SK-N-SH (cell line): ENCODE measurements at regions not wholly inside any gene's neighbourhood (a gene's known extent, or its start where the extent isn't known, plus 50 kb on each side); places are given as distances from the start of the nearest gene placed in this dataset.
"Not testable (repeated sequence)": the region's sequence is repeated elsewhere in the genome, so short reads cannot be mapped to it uniquely, and the experiment has no call there.

Experiments used
- CTCF ChIA-PET: fragments of 300-600, 350-600 bp; formaldehyde crosslinking; extraction: SDS; loops from one replicate; lab custom pipeline; 2021; lab: Yijun Ruan, JAX
- POLR2A ChIA-PET: fragments of 350-600 bp; sonication (Branson Sonifier 250); formaldehyde crosslinking; extraction: SDS; loops from one replicate; lab custom pipeline; 2020; ENCODE audit warnings: antibody characterized with exemption, inconsistent platforms; lab: Yijun Ruan, JAX
- DNase-seq: peaks from one replicate; pipeline ENCODE4 v3.0.0; 2012
- H2AFZ ChIP-seq: fragments of 200-600 bp; sonication (generic); 2 replicates; pipeline ENCODE4 v1.8.1; 2016; ENCODE audit warnings: antibody characterized with exemption, mild to moderate bottlenecking, low read depth
- H3F3A ChIP-seq: fragments of 200-600 bp; sonication (generic); replicated peaks from 2 replicates; pipeline ENCODE3; 2016; ENCODE audit warnings: antibody characterized with exemption, mild to moderate bottlenecking; ENCODE audit not compliant: insufficient read depth
- H3K27ac ChIP-seq, 2 experiments: fragments of 200-500 bp in 1 of 2; fragments of 200-600 bp in 1 of 2; sonication (Bioruptor generic) in 1 of 2; sonication (generic), shearing (Covaris generic) in 1 of 2; 2 replicates each; pipeline versions ENCODE4 v1.5.1 to v1.6.1; 2014 to 2016; ENCODE audit warnings: low read depth in 2 of 2, inconsistent platforms in 1 of 2, low read length in 1 of 2, mild to moderate bottlenecking in 1 of 2, mixed read lengths in 1 of 2
- H3K27me3 ChIP-seq: fragments of 200-600 bp; sonication (generic), shearing (Covaris generic); 2 replicates; pipeline ENCODE4 v1.6.1; 2016; ENCODE audit warnings: mixed run types; ENCODE audit not compliant: insufficient read depth
- H3K36me3 ChIP-seq, 2 experiments: fragments of 200-500 bp in 1 of 2; fragments of 200-600 bp in 1 of 2; sonication (Bioruptor generic) in 1 of 2; sonication (generic) in 1 of 2; replicated peaks in 1 of 2; 2 replicates each; pipeline versions ENCODE3 to v1.5.1; 2014 to 2016; ENCODE audit warnings: low read length in 1 of 2, mild to moderate bottlenecking in 1 of 2; ENCODE audit not compliant: insufficient read depth in 2 of 2, control insufficient read depth in 1 of 2
- H3K4me1 ChIP-seq, 2 experiments: fragments of 200-500 bp in 1 of 2; fragments of 200-600 bp in 1 of 2; sonication (Bioruptor generic) in 1 of 2; sonication (generic), shearing (Covaris generic) in 1 of 2; 2 replicates each; pipeline versions ENCODE4 v1.5.1 to v1.6.1; 2014 to 2016; ENCODE audit warnings: low read depth in 1 of 2, low read length in 1 of 2, mixed run types in 1 of 2; ENCODE audit not compliant: insufficient read depth in 2 of 2, control insufficient read depth in 1 of 2
- H3K4me2 ChIP-seq: fragments of 200-600 bp; sonication (generic), shearing (Covaris generic); 2 replicates; pipeline ENCODE4 v1.6.1; 2017; ENCODE audit warnings: mixed run types
- H3K4me3 ChIP-seq, 2 experiments: fragments of 200-500 bp in 1 of 2; fragments of 200-600 bp in 1 of 2; sonication (Bioruptor generic) in 1 of 2; sonication (generic), shearing (Covaris generic) in 1 of 2; 2 replicates each; pipeline versions ENCODE4 v1.5.1 to v1.8.1; 2014 to 2016; ENCODE audit warnings: low read depth in 2 of 2, inconsistent platforms in 1 of 2, low read length in 1 of 2, mild to moderate bottlenecking in 1 of 2, mixed read lengths in 1 of 2, moderate library complexity in 1 of 2
- H3K79me2 ChIP-seq: fragments of 200-600 bp; sonication (generic); 2 replicates; pipeline ENCODE4 v1.8.1; 2017; ENCODE audit warnings: mild to moderate bottlenecking; ENCODE audit not compliant: insufficient read depth
- H3K9ac ChIP-seq: fragments of 200-600 bp; sonication (generic); 2 replicates; pipeline ENCODE4 v1.6.1; 2017; ENCODE audit warnings: mixed run types
- H3K9me2 ChIP-seq: fragments of 200-600 bp; sonication (generic); 2 replicates; pipeline ENCODE4 v1.6.1; 2017; ENCODE audit warnings: mixed run types
- H3K9me3 ChIP-seq: fragments of 200-600 bp; sonication (generic); 2 replicates; pipeline ENCODE4 v1.6.1; 2017; ENCODE audit warnings: mixed run types, mild to moderate bottlenecking, moderate library complexity
- H4K20me1 ChIP-seq: fragments of 200-600 bp; sonication (generic); 2 replicates; pipeline ENCODE4 v1.6.1; 2017; ENCODE audit warnings: mild to moderate bottlenecking, mixed run types; ENCODE audit not compliant: insufficient read depth
- ELF1 ChIP-seq: IDR thresholded peaks from 2 replicates; pipeline ENCODE4 v1.4.0; 2012
- FOXJ3 ChIP-seq: sonication (generic); formaldehyde crosslinking; IDR thresholded peaks from 2 replicates; pipeline ENCODE4 v1.5.1; 2020; ENCODE audit warnings: mild to moderate bottlenecking, missing genetic modification reagents
- FOXM1 ChIP-seq: IDR thresholded peaks from 2 replicates; pipeline ENCODE4 v1.4.0; 2012; ENCODE audit warnings: low read depth, mild to moderate bottlenecking
- GABPA ChIP-seq: IDR thresholded peaks from 2 replicates; pipeline ENCODE4 v1.4.0; 2012; ENCODE audit warnings: low read depth, mild to moderate bottlenecking
- GATA2 ChIP-seq: sonication (generic); formaldehyde crosslinking; IDR thresholded peaks from 2 replicates; pipeline ENCODE4 v1.5.0; 2020; ENCODE audit warnings: mild to moderate bottlenecking, missing genetic modification reagents
- MEF2A ChIP-seq: IDR thresholded peaks from 2 replicates; pipeline ENCODE4 v1.4.0; 2012; ENCODE audit warnings: low read depth, borderline replicate concordance
- NFIC ChIP-seq: IDR thresholded peaks from 2 replicates; pipeline ENCODE4 v1.4.0; 2012; ENCODE audit warnings: borderline replicate concordance
- RAD21 ChIP-seq: IDR thresholded peaks from 2 replicates; pipeline ENCODE4 v1.6.1; 2012; ENCODE audit warnings: mild to moderate bottlenecking, low read length
- RXRA ChIP-seq: IDR thresholded peaks from 2 replicates; pipeline ENCODE4 v1.4.0; 2012; ENCODE audit warnings: low read depth, mild to moderate bottlenecking, borderline replicate concordance
- SIN3A ChIP-seq: IDR thresholded peaks from 2 replicates; pipeline ENCODE4 v1.6.1; 2012; ENCODE audit warnings: low read depth, mild to moderate bottlenecking, low read length, moderate library complexity, borderline replicate concordance
- SMC3 ChIP-seq: IDR thresholded peaks from 2 replicates; pipeline ENCODE4 v1.6.1; 2012; ENCODE audit warnings: low read depth, low read length, improper control_type of control experiment
- TAF1 ChIP-seq: IDR thresholded peaks from 2 replicates; pipeline ENCODE4 v1.6.1; 2012; ENCODE audit warnings: low read depth, mild to moderate bottlenecking, low read length, moderate library complexity, borderline replicate concordance
- TEAD4 ChIP-seq: IDR thresholded peaks from 2 replicates; pipeline ENCODE4 v1.4.0; 2012; ENCODE audit warnings: mild to moderate bottlenecking, borderline replicate concordance; ENCODE audit not compliant: insufficient read depth
- WGBS: methylation state at CpG from one replicate; pipeline ENCODE4 v1.1.6; 2017; ENCODE audit warnings: low lambda C conversion rate; 5-methylcytosine and 5-hydroxymethylcytosine counted together
- TF ChIP-seq, protein P1 (sequence below): IDR thresholded peaks from 2 replicates; pipeline ENCODE4 v1.4.0; 2012; ENCODE audit warnings: low read depth
- TF ChIP-seq, protein P2 (sequence below): IDR thresholded peaks from 2 replicates; pipeline ENCODE4 v1.4.0; 2012; ENCODE audit warnings: low read depth, borderline replicate concordance
- TF ChIP-seq, protein P3 (sequence below): IDR thresholded peaks from 2 replicates; pipeline ENCODE4; 2012

DNA sequence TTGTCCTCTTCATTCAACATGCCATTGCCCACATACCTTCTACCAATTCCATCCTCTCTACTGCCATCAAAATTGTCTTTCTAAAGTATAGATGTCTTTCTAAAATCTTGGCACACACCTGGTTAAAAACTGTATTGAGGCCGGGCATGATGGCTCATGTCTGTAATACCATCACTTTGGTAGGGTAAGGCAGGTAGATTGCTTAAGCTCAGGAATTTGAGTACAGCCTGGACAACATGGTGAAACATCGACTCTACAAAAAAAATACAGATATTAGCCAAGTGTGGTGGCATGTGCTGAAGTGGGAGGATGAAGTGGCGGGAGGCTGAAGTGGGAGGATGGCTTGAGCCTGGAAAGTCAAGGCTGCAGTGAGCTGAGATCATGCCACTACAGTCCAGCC, 412.1 kb downstream of the TMEM38B start:
- CTCF ChIA-PET: no interaction called here

DNA sequence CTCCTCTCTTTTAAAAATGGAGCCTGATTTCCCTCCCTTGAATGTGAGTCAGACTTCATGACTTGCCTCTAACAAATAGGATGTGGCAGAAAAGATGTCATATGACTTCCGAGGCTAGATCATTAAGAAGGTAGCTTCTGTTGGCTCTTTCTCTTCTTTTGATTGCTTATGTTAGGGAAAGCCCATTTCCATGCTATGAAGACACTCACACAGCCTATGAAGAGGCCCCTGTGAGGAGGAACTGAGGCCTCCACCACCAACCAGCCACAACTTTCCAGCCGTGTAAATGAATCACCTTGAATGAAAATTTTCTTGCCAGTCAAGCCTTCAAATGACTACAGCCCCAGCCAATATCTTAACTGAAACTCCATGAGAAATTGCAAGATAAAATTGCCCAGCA, 413.4 kb downstream of the TMEM38B start:
- no peaks in the 10 kb centered on the region for H3K9me3 ChIP-seq

More for the DNA sequence above, 412.1 kb downstream of the TMEM38B start:
- no peaks in the 10 kb centered on the region for H3K79me2 ChIP-seq
- TF ChIP-seq NFIC: no peak
- no peak for TF ChIP-seq FOXM1
- H3K4me3 ChIP-seq: no peak overlapping the region
- 18% methylated on average over 3 of the region's 3 CpGs for WGBS
- H3K27ac ChIP-seq: no peak overlapping the region
- H3K9me2 ChIP-seq: no peaks in the 10 kb centered on the region
- H2AFZ ChIP-seq: no peak overlapping the region
- POLR2A ChIA-PET: no interaction called here
- H3K9me3 ChIP-seq: no peaks in the 10 kb centered on the region
- H4K20me1 ChIP-seq: no peaks in the 10 kb centered on the region
- H3F3A ChIP-seq: no peaks in the 10 kb centered on the region
- DNase-seq: no peak
- no peaks in the 10 kb centered on the region for H3K36me3 ChIP-seq
- no peak overlapping the region for H3K4me2 ChIP-seq
- H3K9ac ChIP-seq: no peak overlapping the region
- H3K27me3 ChIP-seq: no peaks in the 10 kb centered on the region
- H3K4me1 ChIP-seq: peaks cover 0 to 5% of the 10 kb centered on the region in 2 experiments; a peak in 1 of 4 replicates

DNA sequence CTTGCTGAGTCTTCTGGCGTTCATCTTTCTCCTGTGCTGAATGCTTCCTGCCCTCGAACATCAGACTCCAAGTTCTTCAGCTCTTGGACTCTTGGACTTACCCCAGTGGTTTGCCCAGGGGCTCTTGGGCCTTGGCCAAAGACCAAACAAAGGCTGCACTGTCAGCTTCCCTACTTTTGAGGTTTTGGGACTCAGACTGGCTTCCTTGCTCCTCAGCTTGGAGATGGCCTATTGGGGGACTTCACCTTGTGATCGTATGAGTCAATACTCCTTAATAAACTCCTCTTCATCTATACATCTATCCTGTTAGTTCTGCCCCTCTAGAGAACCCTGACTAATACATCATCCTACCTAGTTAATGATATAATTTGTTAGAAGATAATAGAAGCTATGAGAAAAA, 415.4 kb downstream of the TMEM38B start:
- H3K36me3 ChIP-seq, POLR2A ChIA-PET, H2AFZ ChIP-seq, H3K79me2 ChIP-seq, H3K4me1 ChIP-seq, H3K9ac ChIP-seq, CTCF ChIA-PET, H3F3A ChIP-seq, H3K4me2 ChIP-seq, H4K20me1 ChIP-seq, DNase-seq, H3K4me3 ChIP-seq, H3K9me2 ChIP-seq, H3K27me3 ChIP-seq, H3K27ac ChIP-seq, H3K9me3 ChIP-seq: not testable (repeated sequence)
- 33% methylated on average over 3 of the region's 3 CpGs for WGBS

More for the DNA sequence above, 413.4 kb downstream of the TMEM38B start:
- Histone ChIP-seq H3K79me2 (no peaks in the 10 kb centered on the region), H2AFZ (no peak overlapping the region), H4K20me1 (no peaks in the 10 kb centered on the region), H3K36me3 (no peaks in the 10 kb centered on the region), H3F3A (no peaks in the 10 kb centered on the region), H3K9me2 (no peaks in the 10 kb centered on the region), H3K4me2 (no peak overlapping the region), H3K27me3 (no peaks in the 10 kb centered on the region), H3K4me1 (peaks cover 0 to 5% of the 10 kb centered on the region in 2 experiments; a peak in 1 of 4 replicates), H3K4me3 (no peak overlapping the region), H3K27ac (no peak overlapping the region), H3K9ac (no peak overlapping the region)
- DNase-seq: no peak
- WGBS: 42% methylated on average over 2 of the region's 2 CpGs
- ChIA-PET CTCF (no interaction called here), POLR2A (no interaction called here)
- TF ChIP-seq FOXJ3: no peak
- no peak for TF ChIP-seq RAD21
- no peak for TF ChIP-seq TAF1

DNA sequence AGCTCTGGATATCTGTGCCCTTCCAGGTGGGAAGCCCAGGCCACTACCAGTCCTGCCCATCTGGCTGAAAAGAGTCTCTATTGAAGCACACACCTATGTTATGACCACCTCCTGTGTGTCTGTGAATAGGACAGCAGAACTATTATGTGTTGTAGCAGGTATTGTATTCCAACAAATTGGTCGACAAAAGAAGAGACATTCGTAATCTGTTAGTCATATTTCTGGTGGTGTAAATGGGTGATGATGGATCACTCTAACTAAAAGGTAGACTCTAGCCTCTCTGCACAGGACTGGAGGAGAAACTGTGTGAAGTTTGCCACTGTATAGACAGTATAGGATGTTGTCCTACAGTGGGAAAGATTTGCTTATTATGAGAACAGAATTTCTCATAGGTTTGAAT, 416.1 kb downstream of the TMEM38B start:
- Histone ChIP-seq H4K20me1 (no peaks in the 10 kb centered on the region), H3K27me3 (no peaks in the 10 kb centered on the region), H3K27ac (no peak overlapping the region), H3K9me2 (no peaks in the 10 kb centered on the region), H3K36me3 (no peaks in the 10 kb centered on the region), H3K4me1 (peaks cover 0 to 5% of the 10 kb centered on the region in 2 experiments; a peak in 1 of 4 replicates), H2AFZ (no peak overlapping the region), H3K4me3 (no peak overlapping the region), H3K4me2 (no peak overlapping the region), H3K9ac (no peak overlapping the region), H3F3A (no peaks in the 10 kb centered on the region), H3K79me2 (no peaks in the 10 kb centered on the region), H3K9me3 (no peaks in the 10 kb centered on the region)
- 59% methylated on average over 2 of the region's 2 CpGs for WGBS
- ChIA-PET CTCF (no interaction called here), POLR2A (no interaction called here)
- no peak for DNase-seq
- TF ChIP-seq SIN3A (no peak), RAD21 (no peak), ELF1 (no peak), FOXM1 (no peak), GABPA (no peak), TEAD4 (no peak), MEF2A (no peak), SMC3 (no peak), NFIC (no peak), GATA2 (CRISPR knock-in tag) (no peak), RXRA (no peak)
- TF ChIP-seq, protein P1, sequence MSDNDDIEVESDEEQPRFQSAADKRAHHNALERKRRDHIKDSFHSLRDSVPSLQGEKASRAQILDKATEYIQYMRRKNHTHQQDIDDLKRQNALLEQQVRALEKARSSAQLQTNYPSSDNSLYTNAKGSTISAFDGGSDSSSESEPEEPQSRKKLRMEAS: no peak
- TF ChIP-seq, protein P2, sequence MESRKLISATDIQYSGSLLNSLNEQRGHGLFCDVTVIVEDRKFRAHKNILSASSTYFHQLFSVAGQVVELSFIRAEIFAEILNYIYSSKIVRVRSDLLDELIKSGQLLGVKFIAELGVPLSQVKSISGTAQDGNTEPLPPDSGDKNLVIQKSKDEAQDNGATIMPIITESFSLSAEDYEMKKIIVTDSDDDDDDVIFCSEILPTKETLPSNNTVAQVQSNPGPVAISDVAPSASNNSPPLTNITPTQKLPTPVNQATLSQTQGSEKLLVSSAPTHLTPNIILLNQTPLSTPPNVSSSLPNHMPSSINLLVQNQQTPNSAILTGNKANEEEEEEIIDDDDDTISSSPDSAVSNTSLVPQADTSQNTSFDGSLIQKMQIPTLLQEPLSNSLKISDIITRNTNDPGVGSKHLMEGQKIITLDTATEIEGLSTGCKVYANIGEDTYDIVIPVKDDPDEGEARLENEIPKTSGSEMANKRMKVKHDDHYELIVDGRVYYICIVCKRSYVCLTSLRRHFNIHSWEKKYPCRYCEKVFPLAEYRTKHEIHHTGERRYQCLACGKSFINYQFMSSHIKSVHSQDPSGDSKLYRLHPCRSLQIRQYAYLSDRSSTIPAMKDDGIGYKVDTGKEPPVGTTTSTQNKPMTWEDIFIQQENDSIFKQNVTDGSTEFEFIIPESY: no peak
- TF ChIP-seq, protein P3, sequence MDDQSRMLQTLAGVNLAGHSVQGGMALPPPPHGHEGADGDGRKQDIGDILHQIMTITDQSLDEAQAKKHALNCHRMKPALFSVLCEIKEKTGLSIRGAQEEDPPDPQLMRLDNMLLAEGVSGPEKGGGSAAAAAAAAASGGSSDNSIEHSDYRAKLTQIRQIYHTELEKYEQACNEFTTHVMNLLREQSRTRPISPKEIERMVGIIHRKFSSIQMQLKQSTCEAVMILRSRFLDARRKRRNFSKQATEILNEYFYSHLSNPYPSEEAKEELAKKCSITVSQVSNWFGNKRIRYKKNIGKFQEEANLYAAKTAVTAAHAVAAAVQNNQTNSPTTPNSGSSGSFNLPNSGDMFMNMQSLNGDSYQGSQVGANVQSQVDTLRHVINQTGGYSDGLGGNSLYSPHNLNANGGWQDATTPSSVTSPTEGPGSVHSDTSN: no peak
